Neural cell (in vitro differentiated cells): ENCODE measurements at regions not wholly inside any gene's neighbourhood (a gene's known extent, or its start where the extent isn't known, plus 50 kb on each side); places are given as distances from the start of the nearest gene placed in this dataset.
"Not testable (repeated sequence)": the region's sequence is repeated elsewhere in the genome, so short reads cannot be mapped to it uniquely, and the experiment has no call there.

ENCODE experiments used
- CTCF ChIP-seq: fragments of 450-650 bp; IDR thresholded peaks from 2 replicates; pipeline ENCODE4 v1.5.1; 2014; ENCODE audit warnings: antibody characterized with exemption, mild to moderate bottlenecking, moderate library complexity; ENCODE audit not compliant: poor library complexity, severe bottlenecking
- EZH2 ChIP-seq: fragments of 200-600, 300-800 bp; shearing (Covaris generic), sonication (generic); IDR thresholded peaks from 2 replicates; pipeline ENCODE4 v1.6.1; 2014; ENCODE audit warnings: antibody characterized with exemption, low read length, borderline replicate concordance, mild to moderate bottlenecking; ENCODE audit not compliant: insufficient read depth, poor library complexity, severe bottlenecking
- POLR2AphosphoS5 ChIP-seq: IDR thresholded peaks from 2 replicates; pipeline ENCODE4 v1.6.1; 2012
- TAF1 ChIP-seq: IDR thresholded peaks from 2 replicates; pipeline ENCODE4 v1.6.1; 2012; ENCODE audit warnings: low read depth
- TF ChIP-seq, protein P1 (sequence below): IDR thresholded peaks from 2 replicates; pipeline ENCODE4 v1.6.1; 2012; ENCODE audit warnings: borderline replicate concordance

- not testable (repeated sequence) for TF ChIP-seq POLR2AphosphoS5, CTCF, EZH2, TAF1
- TF ChIP-seq, protein P1, sequence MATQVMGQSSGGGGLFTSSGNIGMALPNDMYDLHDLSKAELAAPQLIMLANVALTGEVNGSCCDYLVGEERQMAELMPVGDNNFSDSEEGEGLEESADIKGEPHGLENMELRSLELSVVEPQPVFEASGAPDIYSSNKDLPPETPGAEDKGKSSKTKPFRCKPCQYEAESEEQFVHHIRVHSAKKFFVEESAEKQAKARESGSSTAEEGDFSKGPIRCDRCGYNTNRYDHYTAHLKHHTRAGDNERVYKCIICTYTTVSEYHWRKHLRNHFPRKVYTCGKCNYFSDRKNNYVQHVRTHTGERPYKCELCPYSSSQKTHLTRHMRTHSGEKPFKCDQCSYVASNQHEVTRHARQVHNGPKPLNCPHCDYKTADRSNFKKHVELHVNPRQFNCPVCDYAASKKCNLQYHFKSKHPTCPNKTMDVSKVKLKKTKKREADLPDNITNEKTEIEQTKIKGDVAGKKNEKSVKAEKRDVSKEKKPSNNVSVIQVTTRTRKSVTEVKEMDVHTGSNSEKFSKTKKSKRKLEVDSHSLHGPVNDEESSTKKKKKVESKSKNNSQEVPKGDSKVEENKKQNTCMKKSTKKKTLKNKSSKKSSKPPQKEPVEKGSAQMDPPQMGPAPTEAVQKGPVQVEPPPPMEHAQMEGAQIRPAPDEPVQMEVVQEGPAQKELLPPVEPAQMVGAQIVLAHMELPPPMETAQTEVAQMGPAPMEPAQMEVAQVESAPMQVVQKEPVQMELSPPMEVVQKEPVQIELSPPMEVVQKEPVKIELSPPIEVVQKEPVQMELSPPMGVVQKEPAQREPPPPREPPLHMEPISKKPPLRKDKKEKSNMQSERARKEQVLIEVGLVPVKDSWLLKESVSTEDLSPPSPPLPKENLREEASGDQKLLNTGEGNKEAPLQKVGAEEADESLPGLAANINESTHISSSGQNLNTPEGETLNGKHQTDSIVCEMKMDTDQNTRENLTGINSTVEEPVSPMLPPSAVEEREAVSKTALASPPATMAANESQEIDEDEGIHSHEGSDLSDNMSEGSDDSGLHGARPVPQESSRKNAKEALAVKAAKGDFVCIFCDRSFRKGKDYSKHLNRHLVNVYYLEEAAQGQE, result not testable (repeated sequence)
These were observed 224.4 kb upstream of the SLC8A1 start for GRCh38 chr2:40676134-40676790.
